Mononuclear cell (primary cell): ENCODE measurements at regions not wholly inside any gene's neighbourhood (a gene's known extent, or its start where the extent isn't known, plus 50 kb on each side); places are given as distances from the start of the nearest gene placed in this dataset.

ENCODE experiments used
- H3K27me3 ChIP-seq: 2 replicates; pipeline ENCODE4 v1.6.0; 2011; ENCODE audit warnings: low read length, control low read depth; ENCODE audit not compliant: insufficient read depth
- H3K4me1 ChIP-seq: 2 replicates; pipeline ENCODE4 v1.5.1; 2011; ENCODE audit warnings: mild to moderate bottlenecking, low read length, control low read depth; ENCODE audit not compliant: insufficient read depth
- H3K4me3 ChIP-seq: 2 replicates; pipeline ENCODE4 v1.5.1; 2011; ENCODE audit warnings: mild to moderate bottlenecking, low read length, moderate library complexity
- H3K9me3 ChIP-seq: 2 replicates; pipeline ENCODE4 v1.5.1; 2011; ENCODE audit warnings: low read depth, mild to moderate bottlenecking, control low read depth, low read length

- Histone ChIP-seq H3K27me3 (peaks cover 27% of the 10 kb centered on the region), H3K9me3 (no peaks in the 10 kb centered on the region), H3K4me3 (no peak overlapping the region), H3K4me1 (no peaks in the 10 kb centered on the region)
Observed at GRCh38 chr4:129167640-129168260, 71.8 kb downstream of the C4orf33 start.

- H3K4me1 ChIP-seq: no peaks in the 10 kb centered on the region
- H3K27me3 ChIP-seq: peaks cover 20% of the 10 kb centered on the region
- H3K4me3 ChIP-seq: no peak overlapping the region
- H3K9me3 ChIP-seq: no peaks in the 10 kb centered on the region
Observed at GRCh38 chr4:129172181-129172580, 76.2 kb downstream of the C4orf33 start.

DNA sequence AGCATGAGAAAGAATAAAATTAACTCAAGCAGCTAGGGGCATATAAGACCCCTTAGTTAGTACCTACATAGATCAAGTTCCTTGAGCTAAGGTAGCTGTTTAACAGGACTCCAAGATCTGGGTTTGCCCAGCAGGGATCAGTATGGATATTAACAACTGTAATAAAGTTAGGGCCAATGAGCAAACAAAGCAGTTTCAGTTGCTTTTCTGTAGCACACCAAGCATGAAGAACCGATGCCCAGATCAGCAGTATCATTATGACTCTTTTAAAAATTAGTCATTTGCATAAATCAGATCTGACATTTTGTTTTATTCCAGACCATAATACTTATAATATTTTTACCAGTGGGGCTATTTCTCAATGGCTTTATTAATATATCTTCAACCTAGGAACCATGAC, 80.9 kb downstream of the C4orf33 start:
- no peak overlapping the region for H3K4me3 ChIP-seq
- H3K27me3 ChIP-seq: peaks cover 3% of the 10 kb centered on the region
- H3K4me1 ChIP-seq: no peaks in the 10 kb centered on the region
- H3K9me3 ChIP-seq: no peaks in the 10 kb centered on the region

DNA sequence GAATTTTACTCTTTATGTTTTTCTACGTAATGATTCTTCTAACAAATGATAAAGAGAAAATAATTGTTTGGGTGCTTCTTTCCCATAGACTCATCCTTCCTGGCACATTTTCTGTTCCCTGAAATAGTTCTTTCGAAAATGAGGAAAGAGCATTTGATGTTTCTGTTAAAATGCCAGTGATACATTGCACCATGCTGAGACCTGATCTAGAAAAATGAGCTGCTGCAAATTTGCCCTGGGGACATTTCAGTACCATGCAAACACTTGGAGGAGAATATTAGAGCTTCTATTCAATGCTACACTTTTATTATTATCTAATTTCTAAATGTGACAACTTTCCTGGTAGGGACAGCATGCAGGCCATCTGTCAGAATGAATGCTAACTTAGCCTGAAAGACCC, 83.3 kb downstream of the C4orf33 start:
- Histone ChIP-seq H3K9me3 (no peaks in the 10 kb centered on the region), H3K4me1 (no peaks in the 10 kb centered on the region), H3K4me3 (no peak overlapping the region), H3K27me3 (peaks cover 2% of the 10 kb centered on the region)

DNA sequence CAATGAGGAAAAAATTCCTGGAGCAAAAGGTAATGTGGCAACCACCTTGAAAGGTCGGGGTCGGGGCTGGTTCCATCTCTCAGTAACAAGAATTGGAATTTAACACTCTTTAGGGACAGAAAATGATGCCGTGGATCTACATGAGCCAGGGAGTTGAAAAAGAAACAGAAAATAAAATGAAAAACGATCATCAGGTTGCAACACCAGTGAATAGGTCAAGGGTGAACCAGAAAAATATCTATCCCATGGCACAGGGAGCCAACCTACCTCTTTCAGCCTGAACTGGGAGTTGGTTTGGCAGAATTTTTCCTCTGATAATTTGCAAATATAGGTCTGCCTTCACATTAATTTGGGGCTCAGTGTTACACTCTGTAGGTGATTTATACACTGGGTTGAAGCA, 93.7 kb downstream of the C4orf33 start:
- Histone ChIP-seq H3K9me3 (no peaks in the 10 kb centered on the region), H3K4me1 (no peaks in the 10 kb centered on the region), H3K27me3 (peaks cover 6% of the 10 kb centered on the region), H3K4me3 (no peak overlapping the region)

DNA sequence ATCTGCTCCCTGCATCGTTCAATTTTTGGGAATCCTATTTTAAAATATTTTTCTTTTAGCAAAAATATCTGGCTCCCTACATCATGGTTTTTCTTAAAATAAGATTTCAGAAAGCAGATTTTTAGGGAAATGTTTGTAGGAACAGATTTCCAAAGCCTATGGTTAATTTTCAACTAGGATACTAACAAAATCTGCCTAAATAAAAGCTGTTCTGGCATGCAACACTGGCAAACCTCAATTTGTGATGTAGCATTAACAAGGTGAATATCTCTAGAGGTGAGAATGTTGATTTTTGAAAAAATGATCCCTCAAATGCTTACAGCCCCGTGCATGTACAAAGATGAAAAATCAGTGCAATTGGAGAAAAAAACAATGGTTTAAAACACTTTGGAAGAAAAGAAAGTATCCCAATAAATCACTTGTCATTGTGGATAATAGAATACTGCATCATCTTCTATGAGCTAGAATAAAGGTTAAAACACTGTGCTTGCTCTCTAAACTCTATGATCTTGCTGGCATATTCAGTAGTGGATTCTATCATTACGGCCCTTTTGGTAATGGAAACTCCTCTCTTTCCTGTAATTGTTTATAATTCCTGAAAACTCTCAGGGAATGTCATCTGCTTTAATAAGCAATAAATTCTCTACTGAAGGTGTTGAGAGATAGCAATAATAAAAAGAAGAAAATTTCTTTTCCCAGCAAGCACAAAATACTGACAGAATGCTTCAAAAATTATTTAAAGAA, 97.6 kb downstream of the C4orf33 start:
- H3K4me1 ChIP-seq: no peaks in the 10 kb centered on the region
- H3K4me3 ChIP-seq: no peak overlapping the region
- H3K9me3 ChIP-seq: no peaks in the 10 kb centered on the region
- H3K27me3 ChIP-seq: peaks cover 6% of the 10 kb centered on the region

GRCh38 chr4:129208481-129208880, 112.5 kb downstream of the C4orf33 start:
- Histone ChIP-seq H3K9me3 (no peaks in the 10 kb centered on the region), H3K27me3 (peaks cover 13% of the 10 kb centered on the region), H3K4me3 (no peak overlapping the region)

GRCh38 chr4:129213692-129214091, 117.7 kb downstream of the C4orf33 start:
- H3K4me3 ChIP-seq: no peak overlapping the region
- peaks cover 5% of the 10 kb centered on the region for H3K27me3 ChIP-seq
- no peaks in the 10 kb centered on the region for H3K9me3 ChIP-seq
- H3K4me1 ChIP-seq: no peaks in the 10 kb centered on the region

More at GRCh38 chr4:129208481-129208880, 112.5 kb downstream of the C4orf33 start:
- no peaks in the 10 kb centered on the region for H3K4me1 ChIP-seq

DNA sequence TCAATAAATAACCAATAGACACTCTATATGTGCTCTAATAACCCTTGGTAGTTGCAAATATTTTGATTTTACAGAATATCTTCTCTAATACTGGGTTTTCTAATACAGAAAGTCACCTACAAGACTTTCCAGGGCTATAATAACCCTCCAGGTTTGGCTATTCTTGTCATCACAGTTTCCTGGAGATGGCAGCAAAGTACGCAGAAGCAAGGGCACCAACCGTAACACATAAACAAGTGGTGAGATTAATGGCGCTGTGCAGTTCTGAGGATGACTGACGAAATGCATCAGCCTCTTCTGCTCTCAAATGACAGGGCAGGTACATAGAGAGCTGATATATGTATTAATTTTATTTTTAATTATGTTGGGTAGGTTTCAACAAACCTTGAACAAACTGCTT, 122.4 kb downstream of the C4orf33 start:
- H3K4me1 ChIP-seq: no peaks in the 10 kb centered on the region
- H3K9me3 ChIP-seq: no peaks in the 10 kb centered on the region
- H3K27me3 ChIP-seq: no peaks in the 10 kb centered on the region
- H3K4me3 ChIP-seq: no peak overlapping the region

- H3K4me3 ChIP-seq: no peak overlapping the region
- H3K9me3 ChIP-seq: no peaks in the 10 kb centered on the region
- H3K4me1 ChIP-seq: no peaks in the 10 kb centered on the region
- H3K27me3 ChIP-seq: no peaks in the 10 kb centered on the region
Observed at GRCh38 chr4:129218897-129219296, 122.9 kb downstream of the C4orf33 start.

GRCh38 chr4:129220254-129220653, 124.3 kb downstream of the C4orf33 start:
- H3K9me3 ChIP-seq: no peaks in the 10 kb centered on the region
- no peak overlapping the region for H3K4me3 ChIP-seq
- no peaks in the 10 kb centered on the region for H3K4me1 ChIP-seq
- H3K27me3 ChIP-seq: no peaks in the 10 kb centered on the region

GRCh38 chr4:129223945-129224344, 128.0 kb downstream of the C4orf33 start:
- no peak overlapping the region for H3K4me3 ChIP-seq

GRCh38 chr4:129230846-129231245, 134.9 kb downstream of the C4orf33 start:
- Histone ChIP-seq H3K4me3 (no peak overlapping the region), H3K9me3 (no peaks in the 10 kb centered on the region), H3K27me3 (peaks cover 2% of the 10 kb centered on the region), H3K4me1 (no peaks in the 10 kb centered on the region)

More at GRCh38 chr4:129223945-129224344, 128.0 kb downstream of the C4orf33 start:
- Histone ChIP-seq H3K9me3 (no peaks in the 10 kb centered on the region), H3K27me3 (no peaks in the 10 kb centered on the region), H3K4me1 (no peaks in the 10 kb centered on the region)

- Histone ChIP-seq H3K27me3 (peaks cover 2% of the 10 kb centered on the region), H3K4me1 (no peaks in the 10 kb centered on the region), H3K9me3 (no peaks in the 10 kb centered on the region), H3K4me3 (no peak overlapping the region)
Observed at GRCh38 chr4:129231945-129232588, 136.1 kb downstream of the C4orf33 start.

DNA sequence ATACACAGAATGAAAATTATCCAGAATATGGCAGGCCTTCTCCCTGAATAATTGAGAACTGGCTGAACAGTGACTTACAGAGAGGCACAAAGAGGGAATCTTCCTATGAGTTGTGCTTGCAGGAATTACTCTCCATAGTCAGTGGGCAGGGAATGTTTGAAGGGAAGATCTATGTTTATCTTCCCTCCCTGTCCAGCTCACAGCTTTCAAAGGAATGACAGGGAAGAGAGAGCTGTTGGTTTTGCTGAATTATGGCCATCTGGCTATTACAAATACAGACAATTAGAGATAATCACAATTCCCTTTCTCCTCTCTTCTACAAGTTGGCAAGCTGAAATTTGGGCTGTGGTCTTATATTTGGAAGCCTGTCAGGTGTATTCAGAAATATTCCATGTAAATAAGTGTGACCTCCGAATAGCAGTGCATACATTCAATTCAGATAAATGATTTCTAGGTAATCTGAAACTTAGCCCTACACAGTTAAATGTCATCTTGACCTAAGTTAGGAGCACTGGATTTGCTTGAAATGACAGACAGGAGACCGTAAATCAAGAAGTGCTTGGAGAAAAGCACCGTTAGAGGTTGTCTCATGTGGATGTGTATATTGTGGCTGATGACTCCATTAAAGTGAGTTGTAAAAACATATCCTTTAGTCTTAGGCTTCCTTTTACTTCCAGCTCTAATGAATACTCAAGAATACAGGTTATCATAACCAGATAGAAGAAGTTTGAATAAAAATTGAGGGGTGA, 136.8 kb downstream of the C4orf33 start:
- peaks cover 2% of the 10 kb centered on the region for H3K27me3 ChIP-seq
- H3K4me3 ChIP-seq: no peak overlapping the region
- no peaks in the 10 kb centered on the region for H3K4me1 ChIP-seq
- no peaks in the 10 kb centered on the region for H3K9me3 ChIP-seq
